OCI-LY3 (cell line): ENCODE measurements at regions not wholly inside any gene's neighbourhood (a gene's known extent, or its start where the extent isn't known, plus 50 kb on each side); places are given as distances from the start of the nearest gene placed in this dataset.

Experiments
- EZH2phosphoT487 ChIP-seq: fragments of 200-600 bp; shearing (Covaris generic); IDR thresholded peaks from 2 replicates; pipeline ENCODE4 v1.6.1; 2018; ENCODE audit warnings: antibody characterized with exemption, mixed run types, low read depth
- TF ChIP-seq, protein P1 (sequence below): fragments of 200-600, 300-600 bp; sonication (generic); IDR thresholded peaks from 2 replicates; pipeline ENCODE4 v1.5.1; 2014; ENCODE audit warnings: antibody characterized with exemption, low read length, low read depth

DNA sequence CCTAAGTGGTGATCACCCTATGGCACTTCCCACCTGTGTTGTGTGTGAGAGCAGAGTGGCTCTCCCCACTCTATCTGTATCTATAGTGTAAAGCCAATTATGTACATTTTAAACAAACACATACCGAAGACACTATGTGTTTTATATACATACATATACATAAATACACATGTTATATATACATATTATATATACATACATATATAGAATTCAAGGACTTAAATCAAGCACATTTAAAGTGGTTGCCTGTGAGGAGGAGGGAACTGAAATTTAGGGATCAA is 246.6 kb downstream of the LY86 start:
- TF ChIP-seq, protein P1, sequence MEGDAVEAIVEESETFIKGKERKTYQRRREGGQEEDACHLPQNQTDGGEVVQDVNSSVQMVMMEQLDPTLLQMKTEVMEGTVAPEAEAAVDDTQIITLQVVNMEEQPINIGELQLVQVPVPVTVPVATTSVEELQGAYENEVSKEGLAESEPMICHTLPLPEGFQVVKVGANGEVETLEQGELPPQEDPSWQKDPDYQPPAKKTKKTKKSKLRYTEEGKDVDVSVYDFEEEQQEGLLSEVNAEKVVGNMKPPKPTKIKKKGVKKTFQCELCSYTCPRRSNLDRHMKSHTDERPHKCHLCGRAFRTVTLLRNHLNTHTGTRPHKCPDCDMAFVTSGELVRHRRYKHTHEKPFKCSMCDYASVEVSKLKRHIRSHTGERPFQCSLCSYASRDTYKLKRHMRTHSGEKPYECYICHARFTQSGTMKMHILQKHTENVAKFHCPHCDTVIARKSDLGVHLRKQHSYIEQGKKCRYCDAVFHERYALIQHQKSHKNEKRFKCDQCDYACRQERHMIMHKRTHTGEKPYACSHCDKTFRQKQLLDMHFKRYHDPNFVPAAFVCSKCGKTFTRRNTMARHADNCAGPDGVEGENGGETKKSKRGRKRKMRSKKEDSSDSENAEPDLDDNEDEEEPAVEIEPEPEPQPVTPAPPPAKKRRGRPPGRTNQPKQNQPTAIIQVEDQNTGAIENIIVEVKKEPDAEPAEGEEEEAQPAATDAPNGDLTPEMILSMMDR: no peak
- TF ChIP-seq EZH2phosphoT487: no peak
